ENCODE measurements at regions not wholly inside any gene's neighbourhood (a gene's known extent, or its start where the extent isn't known, plus 50 kb on each side); places are given as distances from the start of the nearest gene placed in this dataset.

DNA sequence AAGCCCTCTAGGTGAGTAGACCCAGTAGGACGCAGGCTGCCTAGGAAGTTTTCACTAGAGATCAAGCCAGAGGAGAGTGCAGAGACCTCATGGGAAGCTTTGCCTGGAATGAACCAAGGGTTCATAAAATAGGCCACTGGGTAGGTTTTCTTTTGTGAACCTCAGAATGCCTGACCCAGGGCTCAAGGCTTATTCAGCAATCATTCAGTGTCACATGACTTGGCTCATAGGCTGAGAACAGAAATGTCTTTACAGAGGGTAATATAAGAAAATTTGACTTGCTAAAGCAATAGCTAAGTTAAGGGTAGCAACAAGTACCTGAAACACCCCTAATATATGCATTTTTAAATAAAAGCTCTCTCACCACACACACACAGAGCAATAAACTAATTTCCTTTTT is 132.6 kb downstream of the RAB38 start:
- no peaks in the 10 kb centered on the region for H3K79me2 ChIP-seq (replicated peaks; ENCODE audit: insufficient read depth)
- peaks cover 31% of the 10 kb centered on the region for H3K4me1 Mint-ChIP-seq
- H3K27me3 Mint-ChIP-seq (ENCODE audit: insufficient read depth, low read depth, poor library complexity), result peaks cover 6% of the 10 kb centered on the region
- peaks cover 20% of the 10 kb centered on the region for H3K4me1 ChIP-seq (ENCODE audit: insufficient read depth)
- no peaks in the 10 kb centered on the region for H4K20me1 ChIP-seq (replicated peaks; ENCODE audit: insufficient read depth)
- no peak overlapping the region for H3K4me3 ChIP-seq
- H3K27ac Mint-ChIP-seq, result peak overlapping the region; percentile 8
- TF ChIP-seq STAT1 (IDR thresholded peaks at IDR 0.05; ENCODE audit: unreplicated experiment) (no peak), ZNF114 (CRISPR knock-in tag; IDR thresholded peaks at IDR 0.05) (no peak), EZH2 (IDR thresholded peaks at IDR 0.05; ENCODE audit: low read depth, unreplicated experiment) (no peak), NANOG (IDR thresholded peaks at IDR 0.05; ENCODE audit: borderline replicate concordance) (no peak), JUNB (IDR thresholded peaks at IDR 0.05; ENCODE audit: unreplicated experiment) (no peak), POLR2AphosphoS5 (IDR thresholded peaks at IDR 0.05; ENCODE audit: low read depth) (no peak), CREB1 (CRISPR knock-in tag; IDR thresholded peaks at IDR 0.05; ENCODE audit: low read depth) (no peak), ZNF331 (CRISPR knock-in tag; IDR thresholded peaks at IDR 0.05; ENCODE audit: low read depth) (no peak), EZH2phosphoT487 (IDR thresholded peaks at IDR 0.05; ENCODE audit: unreplicated experiment) (no peak)
- TF ChIP-seq, protein P1, sequence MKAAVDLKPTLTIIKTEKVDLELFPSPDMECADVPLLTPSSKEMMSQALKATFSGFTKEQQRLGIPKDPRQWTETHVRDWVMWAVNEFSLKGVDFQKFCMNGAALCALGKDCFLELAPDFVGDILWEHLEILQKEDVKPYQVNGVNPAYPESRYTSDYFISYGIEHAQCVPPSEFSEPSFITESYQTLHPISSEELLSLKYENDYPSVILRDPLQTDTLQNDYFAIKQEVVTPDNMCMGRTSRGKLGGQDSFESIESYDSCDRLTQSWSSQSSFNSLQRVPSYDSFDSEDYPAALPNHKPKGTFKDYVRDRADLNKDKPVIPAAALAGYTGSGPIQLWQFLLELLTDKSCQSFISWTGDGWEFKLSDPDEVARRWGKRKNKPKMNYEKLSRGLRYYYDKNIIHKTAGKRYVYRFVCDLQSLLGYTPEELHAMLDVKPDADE (IDR thresholded peaks at IDR 0.05), result no peak
- TF ChIP-seq, protein P2, sequence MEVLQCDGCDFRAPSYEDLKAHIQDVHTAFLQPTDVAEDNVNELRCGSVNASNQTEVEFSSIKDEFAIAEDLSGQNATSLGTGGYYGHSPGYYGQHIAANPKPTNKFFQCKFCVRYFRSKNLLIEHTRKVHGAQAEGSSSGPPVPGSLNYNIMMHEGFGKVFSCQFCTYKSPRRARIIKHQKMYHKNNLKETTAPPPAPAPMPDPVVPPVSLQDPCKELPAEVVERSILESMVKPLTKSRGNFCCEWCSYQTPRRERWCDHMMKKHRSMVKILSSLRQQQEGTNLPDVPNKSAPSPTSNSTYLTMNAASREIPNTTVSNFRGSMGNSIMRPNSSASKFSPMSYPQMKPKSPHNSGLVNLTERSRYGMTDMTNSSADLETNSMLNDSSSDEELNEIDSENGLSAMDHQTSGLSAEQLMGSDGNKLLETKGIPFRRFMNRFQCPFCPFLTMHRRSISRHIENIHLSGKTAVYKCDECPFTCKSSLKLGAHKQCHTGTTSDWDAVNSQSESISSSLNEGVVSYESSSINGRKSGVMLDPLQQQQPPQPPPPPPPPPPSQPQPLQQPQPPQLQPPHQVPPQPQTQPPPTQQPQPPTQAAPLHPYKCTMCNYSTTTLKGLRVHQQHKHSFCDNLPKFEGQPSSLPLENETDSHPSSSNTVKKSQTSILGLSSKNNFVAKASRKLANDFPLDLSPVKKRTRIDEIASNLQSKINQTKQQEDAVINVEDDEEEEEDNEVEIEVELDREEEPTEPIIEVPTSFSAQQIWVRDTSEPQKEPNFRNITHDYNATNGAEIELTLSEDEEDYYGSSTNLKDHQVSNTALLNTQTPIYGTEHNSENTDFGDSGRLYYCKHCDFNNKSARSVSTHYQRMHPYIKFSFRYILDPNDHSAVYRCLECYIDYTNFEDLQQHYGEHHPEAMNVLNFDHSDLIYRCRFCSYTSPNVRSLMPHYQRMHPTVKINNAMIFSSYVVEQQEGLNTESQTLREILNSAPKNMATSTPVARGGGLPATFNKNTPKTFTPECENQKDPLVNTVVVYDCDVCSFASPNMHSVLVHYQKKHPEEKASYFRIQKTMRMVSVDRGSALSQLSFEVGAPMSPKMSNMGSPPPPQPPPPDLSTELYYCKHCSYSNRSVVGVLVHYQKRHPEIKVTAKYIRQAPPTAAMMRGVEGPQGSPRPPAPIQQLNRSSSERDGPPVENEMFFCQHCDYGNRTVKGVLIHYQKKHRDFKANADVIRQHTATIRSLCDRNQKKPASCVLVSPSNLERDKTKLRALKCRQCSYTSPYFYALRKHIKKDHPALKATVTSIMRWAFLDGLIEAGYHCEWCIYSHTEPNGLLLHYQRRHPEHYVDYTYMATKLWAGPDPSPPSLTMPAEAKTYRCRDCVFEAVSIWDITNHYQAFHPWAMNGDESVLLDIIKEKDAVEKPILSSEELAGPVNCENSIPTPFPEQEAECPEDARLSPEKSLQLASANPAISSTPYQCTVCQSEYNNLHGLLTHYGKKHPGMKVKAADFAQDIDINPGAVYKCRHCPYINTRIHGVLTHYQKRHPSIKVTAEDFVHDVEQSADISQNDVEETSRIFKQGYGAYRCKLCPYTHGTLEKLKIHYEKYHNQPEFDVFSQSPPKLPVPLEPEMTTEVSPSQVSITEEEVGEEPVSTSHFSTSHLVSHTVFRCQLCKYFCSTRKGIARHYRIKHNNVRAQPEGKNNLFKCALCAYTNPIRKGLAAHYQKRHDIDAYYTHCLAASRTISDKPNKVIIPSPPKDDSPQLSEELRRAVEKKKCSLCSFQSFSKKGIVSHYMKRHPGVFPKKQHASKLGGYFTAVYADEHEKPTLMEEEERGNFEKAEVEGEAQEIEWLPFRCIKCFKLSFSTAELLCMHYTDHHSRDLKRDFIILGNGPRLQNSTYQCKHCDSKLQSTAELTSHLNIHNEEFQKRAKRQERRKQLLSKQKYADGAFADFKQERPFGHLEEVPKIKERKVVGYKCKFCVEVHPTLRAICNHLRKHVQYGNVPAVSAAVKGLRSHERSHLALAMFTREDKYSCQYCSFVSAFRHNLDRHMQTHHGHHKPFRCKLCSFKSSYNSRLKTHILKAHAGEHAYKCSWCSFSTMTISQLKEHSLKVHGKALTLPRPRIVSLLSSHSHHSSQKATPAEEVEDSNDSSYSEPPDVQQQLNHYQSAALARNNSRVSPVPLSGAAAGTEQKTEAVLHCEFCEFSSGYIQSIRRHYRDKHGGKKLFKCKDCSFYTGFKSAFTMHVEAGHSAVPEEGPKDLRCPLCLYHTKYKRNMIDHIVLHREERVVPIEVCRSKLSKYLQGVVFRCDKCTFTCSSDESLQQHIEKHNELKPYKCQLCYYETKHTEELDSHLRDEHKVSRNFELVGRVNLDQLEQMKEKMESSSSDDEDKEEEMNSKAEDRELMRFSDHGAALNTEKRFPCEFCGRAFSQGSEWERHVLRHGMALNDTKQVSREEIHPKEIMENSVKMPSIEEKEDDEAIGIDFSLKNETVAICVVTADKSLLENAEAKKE (CRISPR knock-in tag; IDR thresholded peaks at IDR 0.05), result no peak
- TF ChIP-seq, protein P3, sequence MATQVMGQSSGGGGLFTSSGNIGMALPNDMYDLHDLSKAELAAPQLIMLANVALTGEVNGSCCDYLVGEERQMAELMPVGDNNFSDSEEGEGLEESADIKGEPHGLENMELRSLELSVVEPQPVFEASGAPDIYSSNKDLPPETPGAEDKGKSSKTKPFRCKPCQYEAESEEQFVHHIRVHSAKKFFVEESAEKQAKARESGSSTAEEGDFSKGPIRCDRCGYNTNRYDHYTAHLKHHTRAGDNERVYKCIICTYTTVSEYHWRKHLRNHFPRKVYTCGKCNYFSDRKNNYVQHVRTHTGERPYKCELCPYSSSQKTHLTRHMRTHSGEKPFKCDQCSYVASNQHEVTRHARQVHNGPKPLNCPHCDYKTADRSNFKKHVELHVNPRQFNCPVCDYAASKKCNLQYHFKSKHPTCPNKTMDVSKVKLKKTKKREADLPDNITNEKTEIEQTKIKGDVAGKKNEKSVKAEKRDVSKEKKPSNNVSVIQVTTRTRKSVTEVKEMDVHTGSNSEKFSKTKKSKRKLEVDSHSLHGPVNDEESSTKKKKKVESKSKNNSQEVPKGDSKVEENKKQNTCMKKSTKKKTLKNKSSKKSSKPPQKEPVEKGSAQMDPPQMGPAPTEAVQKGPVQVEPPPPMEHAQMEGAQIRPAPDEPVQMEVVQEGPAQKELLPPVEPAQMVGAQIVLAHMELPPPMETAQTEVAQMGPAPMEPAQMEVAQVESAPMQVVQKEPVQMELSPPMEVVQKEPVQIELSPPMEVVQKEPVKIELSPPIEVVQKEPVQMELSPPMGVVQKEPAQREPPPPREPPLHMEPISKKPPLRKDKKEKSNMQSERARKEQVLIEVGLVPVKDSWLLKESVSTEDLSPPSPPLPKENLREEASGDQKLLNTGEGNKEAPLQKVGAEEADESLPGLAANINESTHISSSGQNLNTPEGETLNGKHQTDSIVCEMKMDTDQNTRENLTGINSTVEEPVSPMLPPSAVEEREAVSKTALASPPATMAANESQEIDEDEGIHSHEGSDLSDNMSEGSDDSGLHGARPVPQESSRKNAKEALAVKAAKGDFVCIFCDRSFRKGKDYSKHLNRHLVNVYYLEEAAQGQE (IDR thresholded peaks at IDR 0.05; ENCODE audit: unreplicated experiment), result no peak
- TF ChIP-seq, protein P4, sequence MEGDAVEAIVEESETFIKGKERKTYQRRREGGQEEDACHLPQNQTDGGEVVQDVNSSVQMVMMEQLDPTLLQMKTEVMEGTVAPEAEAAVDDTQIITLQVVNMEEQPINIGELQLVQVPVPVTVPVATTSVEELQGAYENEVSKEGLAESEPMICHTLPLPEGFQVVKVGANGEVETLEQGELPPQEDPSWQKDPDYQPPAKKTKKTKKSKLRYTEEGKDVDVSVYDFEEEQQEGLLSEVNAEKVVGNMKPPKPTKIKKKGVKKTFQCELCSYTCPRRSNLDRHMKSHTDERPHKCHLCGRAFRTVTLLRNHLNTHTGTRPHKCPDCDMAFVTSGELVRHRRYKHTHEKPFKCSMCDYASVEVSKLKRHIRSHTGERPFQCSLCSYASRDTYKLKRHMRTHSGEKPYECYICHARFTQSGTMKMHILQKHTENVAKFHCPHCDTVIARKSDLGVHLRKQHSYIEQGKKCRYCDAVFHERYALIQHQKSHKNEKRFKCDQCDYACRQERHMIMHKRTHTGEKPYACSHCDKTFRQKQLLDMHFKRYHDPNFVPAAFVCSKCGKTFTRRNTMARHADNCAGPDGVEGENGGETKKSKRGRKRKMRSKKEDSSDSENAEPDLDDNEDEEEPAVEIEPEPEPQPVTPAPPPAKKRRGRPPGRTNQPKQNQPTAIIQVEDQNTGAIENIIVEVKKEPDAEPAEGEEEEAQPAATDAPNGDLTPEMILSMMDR (conservative IDR thresholded peaks at IDR 0.05; ENCODE audit: low read depth in 2 of 2), result no peak
- peaks cover 12% of the 10 kb centered on the region for H3K9me3 Mint-ChIP-seq
- H3K27me3 ChIP-seq (ENCODE audit: insufficient read depth), result no peaks in the 10 kb centered on the region
- no peaks in the 10 kb centered on the region for H3K36me3 ChIP-seq (ENCODE audit: insufficient read depth)
- DNase-seq (ENCODE audit: low spot score) (no peak), ATAC-seq (no peak; the same call in 2 of the 3 replicates)
- peaks cover 13% of the 10 kb centered on the region for H3K36me3 Mint-ChIP-seq (ENCODE audit: low read depth)
- no peaks in the 10 kb centered on the region for H3K9me2 ChIP-seq (ENCODE audit: insufficient read depth)
- no peak overlapping the region for H3K4me2 ChIP-seq
- peak overlapping the region; percentile 48; the same call in 1 of the 2 replicates for H2AFZ ChIP-seq
- H3K4me3 Mint-ChIP-seq, result no peak overlapping the region
- H3K27ac ChIP-seq (ENCODE audit: low read depth), result no peak overlapping the region
- H3F3A ChIP-seq (replicated peaks; ENCODE audit: low read depth), result no peaks in the 10 kb centered on the region

All from GM23338 (cell line).